ENCODE measurements at regions not wholly inside any gene's neighbourhood (a gene's known extent, or its start where the extent isn't known, plus 50 kb on each side); places are given as distances from the start of the nearest gene placed in this dataset.

- 80% methylated on average over 4 of the region's 4 CpGs; no CpG with 5 or more reads in 1 of the 2 experiments for WGBS, 2 experiments (ENCODE audit: extremely low coverage in 1 of 2, insufficient coverage in 1 of 2, insufficient read length in 1 of 2, insufficient replicate concordance in 2 of 2, low coverage in 1 of 2, low lambda C conversion rate in 2 of 2, missing lambda C conversion rate in 1 of 2)
- Histone ChIP-seq H3K79me1 (ENCODE audit: low read depth, low read length) (no peaks in the 10 kb centered on the region), H2BK5ac (ENCODE audit: low read depth, low read length) (no peak overlapping the region), H4K20me1 (replicated peaks in 1 of 2; ENCODE audit: control insufficient read depth in 1 of 2, insufficient read depth in 2 of 2, low read length in 2 of 2) (no peaks in the 10 kb centered on the region), H3K9ac (replicated peaks in 1 of 4; ENCODE audit: extremely low read depth in 1 of 4, low read depth in 3 of 4, low read length in 3 of 4) (no peak overlapping the region), H2BK120ac (replicated peaks; ENCODE audit: low read depth, low read length) (no peak overlapping the region), H3K23ac (ENCODE audit: insufficient read length) (no peak overlapping the region), H3K4me3 (ENCODE audit: extremely low read depth in 1 of 4, insufficient read depth in 2 of 4, low read depth in 3 of 4, low read length in 4 of 4) (no peak overlapping the region), H4K91ac (replicated peaks; ENCODE audit: insufficient read length, low read length) (no peak overlapping the region), H2AK5ac (ENCODE audit: low read depth, low read length) (no peak overlapping the region), H3K18ac (ENCODE audit: extremely low read depth, low read length) (no peak overlapping the region), H3K4me2 (ENCODE audit: insufficient read depth in 1 of 2, low read depth in 2 of 2, low read length in 2 of 2) (no peak overlapping the region), H3K14ac (ENCODE audit: insufficient read length) (no peak overlapping the region), H3K56ac (replicated peaks; ENCODE audit: insufficient read length, low read depth, low read length) (no peak overlapping the region), H3K4ac (replicated peaks; ENCODE audit: insufficient read length, low read depth, low read length) (no peak overlapping the region), H4K8ac (ENCODE audit: extremely low read depth, insufficient read depth, low read length) (no peak overlapping the region), H2AFZ (ENCODE audit: low read length) (peak overlapping the region; percentile 12; the same call in 1 of the 2 replicates), H4K5ac (ENCODE audit: insufficient read length, low read depth, low read length) (no peak overlapping the region), H3K4me1 (replicated peaks in 1 of 4; ENCODE audit: control insufficient read depth in 3 of 4, insufficient read depth in 4 of 4, low read length in 3 of 4) (no peaks in the 10 kb centered on the region; a peak in 1 of 7 replicates), H2BK20ac (ENCODE audit: low read length) (no peak overlapping the region), H3K36me3 (ENCODE audit: control insufficient read depth in 2 of 4, insufficient read depth in 4 of 4, low read length in 3 of 4) (no peaks in the 10 kb centered on the region), H2BK12ac (ENCODE audit: low read depth, low read length) (no peak overlapping the region), H2BK15ac (ENCODE audit: low read length) (no peak overlapping the region), H3K27me3 (replicated peaks in 1 of 4; ENCODE audit: control insufficient read depth in 3 of 4, extremely low read depth in 1 of 4, insufficient read depth in 3 of 4, low read length in 3 of 4) (no peaks in the 10 kb centered on the region), H3K27ac (ENCODE audit: low read depth, low read length) (no peak overlapping the region), H3K9me3 (ENCODE audit: insufficient read depth in 2 of 2, low read depth in 1 of 2, low read length in 1 of 2) (peaks cover 8% of the 10 kb centered on the region in 2 experiments; a peak in 2 of 4 replicates), H3K23me2 (ENCODE audit: low read depth, low read length) (no peaks in the 10 kb centered on the region; the same call in 1 of the 2 replicates), H3K79me2 (ENCODE audit: control insufficient read depth in 1 of 2, insufficient read depth in 2 of 2, low read length in 2 of 2) (no peaks in the 10 kb centered on the region)
- FAIRE-seq (no peak), DNase-seq (ENCODE audit: low read depth in 1 of 2, low spot score in 2 of 2) (no peak)
- ChIA-PET CTCF (ENCODE audit: partially characterized antibody) (interaction anchor here (1.2 kb wide), 1 partner anchor 9 kb away, joined by 3 read pairs; no protein-coding TSS in a partner anchor), POLR2A (ENCODE audit: partially characterized antibody) (no interaction called here)
- TF ChIP-seq MAFK (IDR thresholded peaks at IDR 0.05; ENCODE audit: low read depth, low read length), result no peak
Measured at GRCh38 chr3:193086681-193087080, 154.3 kb upstream of the PLAAT1 start.
